Loucy (cell line): ENCODE measurements at regions not wholly inside any gene's neighbourhood (a gene's known extent, or its start where the extent isn't known, plus 50 kb on each side); places are given as distances from the start of the nearest gene placed in this dataset.

Source experiments
- CTCF ChIP-seq: fragments of 200-600 bp; sonication (generic); conservative IDR thresholded peaks from 2 replicates; pipeline ENCODE4 v1.5.1; 2014; ENCODE audit warnings: mild to moderate bottlenecking, antibody characterized with exemption, low read length
- EZH2phosphoT487 ChIP-seq: fragments of 200-600 bp; IDR thresholded peaks from 2 replicates; pipeline ENCODE4 v1.6.1; 2018; ENCODE audit warnings: antibody characterized with exemption, mild to moderate bottlenecking, moderate library complexity, borderline replicate concordance

- TF ChIP-seq CTCF (no peak), EZH2phosphoT487 (no peak)
Observed at GRCh38 chr1:81540216-81540615, 260.5 kb upstream of the ADGRL2 start.
